Fibroblast of skin of scalp (primary cell): ENCODE measurements at regions not wholly inside any gene's neighbourhood (a gene's known extent, or its start where the extent isn't known, plus 50 kb on each side); places are given as distances from the start of the nearest gene placed in this dataset.
"Not testable (repeated sequence)": the region's sequence is repeated elsewhere in the genome, so short reads cannot be mapped to it uniquely, and the experiment has no call there.

ENCODE experiments used
- DNase-seq: peaks from one replicate; pipeline ENCODE4 v3.0.0-alpha.2; 2013

- no peak for DNase-seq
Measured at GRCh38 chr15:81056304-81056703, 55.6 kb downstream of the TLNRD1 start.

- DNase-seq = no peak
Measured at GRCh38 chr15:81060470-81060869, 59.7 kb downstream of the TLNRD1 start.

- DNase-seq = no peak
Measured at GRCh38 chr15:81060907-81061306, 60.2 kb downstream of the TLNRD1 start.

DNA sequence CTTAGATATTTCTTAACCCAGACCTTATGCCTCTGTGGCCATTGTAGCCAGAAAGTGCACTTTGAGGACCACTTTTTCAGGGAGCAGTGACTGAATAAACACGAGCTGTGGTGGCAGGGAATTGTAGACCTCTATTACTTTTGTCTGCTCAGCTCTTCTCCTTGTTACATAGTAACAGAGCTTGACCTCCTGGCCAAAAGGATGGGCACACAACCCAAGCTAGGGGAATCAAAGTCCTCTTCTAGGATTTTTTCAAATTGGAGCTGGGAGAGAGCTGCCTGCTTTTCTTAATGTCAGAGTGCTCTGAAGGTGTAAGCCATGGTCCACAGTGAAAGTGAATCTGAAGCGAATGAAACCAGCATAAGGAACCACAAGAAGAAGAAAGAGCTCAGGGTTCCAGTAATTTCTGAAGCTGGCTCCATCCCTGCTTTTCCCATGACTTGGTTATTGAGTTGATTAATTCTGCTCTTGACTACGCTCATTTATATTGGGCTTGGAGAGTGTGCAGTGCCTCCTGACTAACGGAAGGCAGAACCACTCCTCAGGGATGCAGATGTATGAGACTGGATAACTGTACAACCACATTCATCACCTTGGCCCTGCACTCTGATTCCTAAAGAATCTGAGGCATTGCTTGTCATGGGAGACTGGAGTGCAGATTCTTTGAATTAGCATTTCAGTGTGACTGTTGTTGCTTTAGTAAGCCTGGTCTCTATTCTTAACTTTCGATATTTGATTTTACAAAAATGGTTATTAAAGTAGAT is 60.9 kb downstream of the TLNRD1 start:
- no peak for DNase-seq

GRCh38 chr15:81062937-81063336 is 62.2 kb downstream of the TLNRD1 start:
- no peak for DNase-seq

GRCh38 chr15:81064253-81064652 is 63.5 kb downstream of the TLNRD1 start:
- no peak for DNase-seq

DNA sequence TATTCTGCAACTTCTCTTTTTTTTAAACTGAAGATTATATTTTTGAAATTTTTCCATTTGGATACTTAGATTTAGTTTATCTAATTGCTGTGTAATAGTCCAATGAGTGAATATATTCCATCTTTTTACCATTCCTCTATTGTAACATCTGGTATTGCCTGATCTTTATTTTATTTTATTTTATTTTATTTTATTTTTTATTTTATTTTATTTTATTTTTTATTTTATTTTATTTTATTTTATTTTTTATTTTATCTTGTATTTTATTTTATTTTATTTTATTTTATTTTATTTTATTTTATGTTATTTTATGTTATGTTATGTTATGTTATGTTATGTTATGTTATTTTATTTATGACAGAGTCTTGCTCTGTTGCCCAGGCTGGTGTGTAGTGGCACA is 66.5 kb upstream of the CFAP161 start:
- not testable (repeated sequence) for DNase-seq

DNA sequence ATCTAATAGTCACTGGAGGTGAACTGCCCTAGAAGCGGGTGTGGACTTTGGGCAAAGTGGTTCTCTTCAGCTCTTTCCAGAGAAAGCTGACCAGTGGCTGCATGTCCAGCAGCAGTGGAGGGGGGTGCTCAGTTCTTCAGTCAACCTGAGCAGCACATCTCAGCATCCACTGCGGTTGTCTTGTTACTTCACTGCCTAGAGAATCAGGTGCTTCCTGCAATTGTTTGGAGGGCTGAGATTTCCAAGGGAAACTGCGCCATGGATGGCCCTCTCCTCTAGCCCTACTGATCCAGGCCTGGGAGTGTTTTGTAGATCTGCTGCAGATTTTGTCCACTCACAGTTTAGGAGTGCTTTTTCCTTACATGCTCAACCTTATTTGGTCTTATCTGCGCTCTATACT is 65.6 kb upstream of the CFAP161 start:
- DNase-seq = no peak

- DNase-seq = no peak
Measured at GRCh38 chr15:81069356-81069755, 64.7 kb upstream of the CFAP161 start.

- DNase-seq = no peak
Measured at GRCh38 chr15:81069909-81070308, 64.2 kb upstream of the CFAP161 start.

GRCh38 chr15:81071120-81071519 is 63.0 kb upstream of the CFAP161 start:
- DNase-seq = peak; percentile 76

- DNase-seq = no peak
Measured at GRCh38 chr15:81071705-81072104, 62.4 kb upstream of the CFAP161 start.

- no peak for DNase-seq
Measured at GRCh38 chr15:81072551-81072950, 61.5 kb upstream of the CFAP161 start.

DNA sequence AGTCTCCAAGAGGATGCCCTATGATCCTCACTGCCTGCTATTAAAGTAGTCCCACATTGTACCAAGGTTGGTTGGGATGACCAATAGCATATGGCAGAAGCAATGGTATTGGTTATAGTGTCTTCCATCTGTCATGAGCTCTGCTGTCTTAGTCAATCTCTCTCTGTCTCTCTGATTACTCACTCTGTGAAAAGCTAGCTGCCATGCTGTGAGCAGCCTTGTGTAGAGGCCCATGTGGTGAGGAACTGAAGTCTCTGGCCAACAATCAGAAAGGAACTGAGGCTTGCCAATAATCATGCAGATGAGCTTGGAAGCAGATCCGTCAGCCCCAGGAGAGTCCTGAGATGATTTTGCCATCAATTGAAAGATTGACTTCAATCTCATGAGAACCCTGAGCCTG is 60.3 kb upstream of the CFAP161 start:
- peak; percentile 51 for DNase-seq

DNA sequence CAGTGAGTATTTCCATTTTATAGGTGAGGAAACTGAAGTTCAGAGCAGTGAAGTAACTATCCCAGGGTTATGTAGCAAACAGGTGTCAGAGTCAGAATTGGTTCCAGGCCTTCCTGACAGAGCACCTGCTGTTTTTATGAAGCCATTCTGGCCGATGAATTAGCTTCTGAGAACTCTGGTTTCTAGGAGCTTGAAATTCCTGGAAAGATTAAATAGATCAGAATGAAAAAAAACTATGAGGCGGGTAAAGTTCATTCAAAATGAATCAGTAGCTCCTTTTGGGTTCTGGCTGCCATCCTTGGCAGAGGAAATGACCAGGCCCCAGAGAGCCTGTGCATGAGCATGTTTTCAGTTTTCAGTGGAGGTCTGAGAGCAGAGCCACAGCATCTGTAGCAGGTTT is 59.3 kb upstream of the CFAP161 start:
- DNase-seq = no peak

DNA sequence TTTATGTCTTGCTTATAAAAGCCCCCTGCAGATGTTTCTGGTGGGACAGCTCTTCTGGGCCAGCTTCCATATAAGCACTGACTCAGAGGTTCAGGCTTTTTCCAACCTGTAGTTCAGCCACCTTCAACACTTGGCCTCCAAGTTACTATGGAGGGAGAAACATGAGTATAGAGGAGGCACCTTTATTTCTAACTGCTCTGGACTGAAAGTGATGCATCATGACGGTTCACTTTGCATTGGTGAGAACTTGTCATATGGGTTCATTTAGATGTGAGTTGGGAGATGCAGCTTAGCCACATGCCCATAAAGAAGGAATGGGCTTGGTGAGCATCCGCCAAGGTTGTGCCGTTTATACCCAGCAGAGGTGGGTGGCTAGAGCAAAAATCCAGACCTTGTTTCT is 58.8 kb upstream of the CFAP161 start:
- no peak for DNase-seq

DNA sequence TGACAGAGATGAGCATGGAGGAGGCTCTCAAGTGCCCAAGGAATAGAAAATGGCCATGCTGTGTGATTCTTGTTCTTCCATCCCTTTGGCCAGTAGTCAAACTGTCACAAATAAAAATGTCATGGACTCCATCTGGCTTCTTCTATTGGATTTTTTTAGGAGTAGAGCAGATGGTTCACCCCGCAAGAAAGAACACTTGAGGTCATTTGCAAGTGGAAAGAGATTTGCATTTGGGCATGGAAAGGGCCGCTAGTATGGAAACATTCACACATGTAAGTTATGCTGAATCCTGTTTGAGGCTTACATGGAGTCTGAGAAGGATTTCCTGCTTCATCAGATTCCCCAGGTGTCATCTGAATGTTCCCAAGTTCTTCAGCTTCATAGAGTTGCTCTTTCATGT is 53.1 kb upstream of the CFAP161 start:
- no peak for DNase-seq

GRCh38 chr15:81083201-81083600 is 50.9 kb upstream of the CFAP161 start:
- no peak for DNase-seq
